NT2/D1 (cell line): ENCODE measurements at regions not wholly inside any gene's neighbourhood (a gene's known extent, or its start where the extent isn't known, plus 50 kb on each side); places are given as distances from the start of the nearest gene placed in this dataset.

Experiments used
- DNase-seq: peaks from one replicate; pipeline ENCODE4 v3.0.0-alpha.2; 2011; ENCODE audit warnings: low read depth, low spot score
- H3K27me3 ChIP-seq: 2 replicates; pipeline ENCODE4 v1.6.0; 2011; ENCODE audit warnings: mild to moderate bottlenecking; ENCODE audit not compliant: insufficient read length, insufficient read depth
- H3K36me3 ChIP-seq: 2 replicates; pipeline ENCODE4 v1.6.1; 2011; ENCODE audit warnings: mild to moderate bottlenecking, low read length, mixed read lengths; ENCODE audit not compliant: insufficient read depth, insufficient read length
- H3K4me1 ChIP-seq: 2 replicates; pipeline ENCODE4 v1.5.1; 2011; ENCODE audit not compliant: insufficient read depth, insufficient read length
- H3K4me3 ChIP-seq: 2 replicates; pipeline ENCODE4 v1.5.1; 2011; ENCODE audit warnings: low read depth; ENCODE audit not compliant: insufficient read length
- H3K9ac ChIP-seq: 2 replicates; pipeline ENCODE4 v1.6.0; 2011; ENCODE audit warnings: low read depth; ENCODE audit not compliant: insufficient read length
- H3K9me3 ChIP-seq: 2 replicates; pipeline ENCODE4 v1.5.1; 2011; ENCODE audit warnings: mild to moderate bottlenecking, low read length; ENCODE audit not compliant: insufficient read depth
- SUZ12 ChIP-seq: IDR thresholded peaks from 2 replicates; pipeline ENCODE4 v1.6.1; 2011; ENCODE audit not compliant: insufficient read length, insufficient read depth; ENCODE audit errors: extremely low read depth
- YY1 ChIP-seq: IDR thresholded peaks from 2 replicates; pipeline ENCODE4 v1.6.1; 2011; ENCODE audit not compliant: insufficient read length, insufficient read depth
- ZNF274 ChIP-seq: IDR thresholded peaks from 2 replicates; pipeline ENCODE4 v1.6.1; 2011; ENCODE audit warnings: mild to moderate bottlenecking, low read depth, low read length

DNA sequence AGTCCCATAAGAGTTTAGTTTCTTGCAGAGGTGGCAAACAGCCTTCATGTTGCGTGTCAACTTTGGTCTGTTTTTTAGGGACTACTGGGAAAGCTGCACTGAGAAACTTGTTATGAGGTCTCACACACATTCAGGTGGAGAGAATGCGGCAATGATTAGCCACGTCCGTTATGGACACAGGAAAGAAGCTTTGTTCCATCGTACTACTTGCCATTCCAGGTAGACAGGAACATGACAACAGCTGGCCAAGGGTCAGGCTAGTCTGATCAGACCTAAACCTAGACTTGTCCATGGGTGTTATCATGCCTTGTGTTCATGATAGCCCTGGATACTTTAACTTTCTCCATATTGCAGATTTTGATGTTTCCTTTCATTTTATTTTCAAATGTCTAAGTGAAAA lies 113.2 kb downstream of the ZNF608 start:
- TF ChIP-seq YY1 = no peak
- no peak for TF ChIP-seq SUZ12
- no peak for TF ChIP-seq ZNF274
- Histone ChIP-seq H3K9me3 (no peaks in the 10 kb centered on the region; the same call in 1 of the 2 replicates), H3K9ac (no peak overlapping the region), H3K4me1 (peaks cover 8% of the 10 kb centered on the region), H3K36me3 (peaks cover 9% of the 10 kb centered on the region), H3K27me3 (no peaks in the 10 kb centered on the region), H3K4me3 (no peak overlapping the region)
- no peak for DNase-seq

DNA sequence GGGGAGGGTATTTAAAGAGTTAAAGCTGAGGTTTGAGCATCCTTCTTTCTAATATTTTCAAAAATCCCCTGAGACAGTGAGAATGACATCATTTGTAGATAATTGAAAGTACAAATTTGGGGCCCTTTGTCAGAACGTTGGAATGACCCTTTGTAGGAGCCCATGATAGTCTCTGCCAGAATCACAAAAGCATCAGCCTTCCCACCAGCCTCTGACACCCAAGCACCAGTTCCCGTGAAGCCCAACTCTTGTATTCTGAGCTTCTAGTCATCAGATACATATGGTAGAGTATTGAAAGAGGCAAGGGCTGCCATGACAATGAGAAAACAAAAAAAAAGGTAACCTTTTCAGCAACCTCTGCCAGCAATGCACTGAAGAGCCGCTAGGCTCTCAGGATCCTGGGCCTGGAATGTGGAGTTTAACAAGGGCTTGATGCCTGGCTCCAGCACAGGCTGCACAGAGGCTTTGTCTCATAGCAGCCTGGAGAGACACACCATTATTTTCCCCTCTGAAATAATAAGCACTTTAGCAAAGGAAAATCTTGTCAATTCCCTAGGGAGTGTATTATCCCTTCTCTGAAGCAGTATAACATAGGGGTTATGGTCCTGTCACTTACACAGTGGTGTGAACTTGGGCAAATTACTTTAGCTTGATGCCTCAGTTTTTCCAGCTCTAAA lies 114.4 kb downstream of the ZNF608 start:
- H3K4me3 ChIP-seq = no peak overlapping the region
- TF ChIP-seq ZNF274 (no peak), YY1 (no peak), SUZ12 (no peak)
- peaks cover 9% of the 10 kb centered on the region for H3K36me3 ChIP-seq
- DNase-seq = peak; percentile 32
- no peaks in the 10 kb centered on the region for H3K27me3 ChIP-seq
- no peak overlapping the region for H3K9ac ChIP-seq
- peaks cover 9% of the 10 kb centered on the region for H3K4me1 ChIP-seq
- no peaks in the 10 kb centered on the region; the same call in 1 of the 2 replicates for H3K9me3 ChIP-seq

DNA sequence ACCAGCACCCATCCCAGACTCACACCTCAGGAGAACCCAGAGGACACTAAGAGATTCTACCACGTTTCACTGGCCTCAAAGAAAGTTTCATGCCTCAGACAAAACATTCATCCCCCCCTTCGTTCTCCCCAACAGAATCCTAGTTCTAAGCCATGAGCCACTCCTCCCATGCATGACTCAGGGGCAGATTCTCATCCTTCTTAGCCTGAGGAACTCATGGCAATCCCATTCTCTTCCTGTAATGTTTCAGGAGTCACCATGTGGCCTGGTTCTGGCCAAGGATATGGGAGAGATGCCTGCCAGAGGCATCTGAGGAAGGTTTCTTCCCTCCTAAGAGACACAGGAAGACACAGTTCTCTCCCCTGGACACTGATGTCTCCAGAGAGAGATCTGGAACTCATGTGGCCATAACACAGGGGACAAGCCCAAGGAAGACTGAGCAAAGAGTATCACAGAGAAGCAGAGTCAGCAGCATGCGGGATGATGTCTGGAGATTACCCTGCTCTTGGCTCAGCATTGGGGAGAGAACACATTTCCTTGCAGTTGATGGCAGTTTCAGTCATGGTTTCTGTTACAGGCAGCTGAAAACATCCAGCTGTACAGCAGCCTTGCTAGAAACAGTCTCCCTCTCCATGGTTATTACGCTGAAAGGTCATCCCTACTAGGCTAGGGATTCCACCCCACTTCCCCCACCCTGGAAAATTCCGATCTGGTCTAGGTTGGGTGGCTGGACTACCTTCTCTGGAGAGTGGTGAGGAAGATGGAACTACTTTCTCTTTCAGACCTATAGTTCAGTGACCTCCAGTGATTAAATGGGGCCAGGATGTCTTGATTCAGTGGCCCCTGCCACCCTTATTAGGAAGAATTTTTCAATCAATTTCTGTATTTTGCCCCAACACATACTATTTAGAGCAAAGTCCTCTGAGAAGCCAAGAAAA lies 115.4 kb downstream of the ZNF608 start:
- no peak overlapping the region for H3K9ac ChIP-seq
- H3K27me3 ChIP-seq = no peaks in the 10 kb centered on the region
- peaks cover 8% of the 10 kb centered on the region for H3K36me3 ChIP-seq
- H3K9me3 ChIP-seq = no peaks in the 10 kb centered on the region; the same call in 1 of the 2 replicates
- DNase-seq = no peak
- H3K4me1 ChIP-seq = peaks cover 9% of the 10 kb centered on the region
- no peak for TF ChIP-seq ZNF274
- no peak for TF ChIP-seq YY1
- no peak for TF ChIP-seq SUZ12
- H3K4me3 ChIP-seq = no peak overlapping the region

DNA sequence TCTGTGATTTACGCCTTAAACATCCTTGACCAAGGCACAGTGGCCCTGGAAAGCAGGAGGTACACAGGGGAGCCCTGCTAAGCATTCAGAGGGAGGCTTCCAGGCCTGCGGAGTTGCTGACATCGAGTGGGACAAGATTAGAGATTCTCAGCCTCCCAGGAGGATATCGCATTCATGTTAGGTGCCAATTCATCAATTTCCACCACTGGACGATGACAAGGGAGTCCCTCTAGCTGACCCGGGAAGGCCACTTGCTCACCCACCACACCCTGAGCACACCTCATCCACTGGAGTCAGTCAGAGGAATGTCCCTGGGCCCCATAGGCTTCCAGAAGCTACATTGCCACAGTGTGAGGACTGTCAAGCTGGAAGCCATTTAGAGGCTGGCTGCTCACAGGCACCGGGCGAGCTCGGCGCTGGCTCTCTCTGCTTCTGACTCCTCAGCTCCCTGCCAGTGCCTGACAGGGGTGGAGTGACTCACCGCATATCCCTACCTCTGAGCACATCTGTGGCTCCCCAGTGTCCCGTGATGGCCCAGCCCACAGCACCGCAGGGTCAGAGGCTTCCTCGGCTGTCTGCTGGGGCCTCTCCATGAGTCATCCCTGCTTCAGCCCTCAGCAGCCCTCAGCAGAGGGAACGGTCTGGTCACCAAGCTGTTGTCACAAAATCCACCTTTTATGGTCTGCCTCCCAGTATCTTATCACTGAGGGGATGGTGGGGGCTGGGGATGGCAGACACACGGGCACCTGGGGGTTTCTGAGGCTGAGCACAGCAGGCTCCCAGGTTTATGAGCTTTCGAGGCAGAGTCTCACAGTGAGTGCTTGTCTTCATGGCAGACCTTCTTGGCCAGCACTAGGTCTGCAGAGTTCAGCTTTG lies 117.5 kb downstream of the ZNF608 start:
- peak; percentile 27 for DNase-seq
- Histone ChIP-seq H3K27me3 (no peaks in the 10 kb centered on the region), H3K36me3 (peaks cover 4% of the 10 kb centered on the region), H3K4me1 (peaks cover 9% of the 10 kb centered on the region), H3K4me3 (no peak overlapping the region), H3K9me3 (no peaks in the 10 kb centered on the region; the same call in 1 of the 2 replicates), H3K9ac (no peak overlapping the region)
- no peak for TF ChIP-seq SUZ12
- no peak for TF ChIP-seq ZNF274
- no peak for TF ChIP-seq YY1

DNA sequence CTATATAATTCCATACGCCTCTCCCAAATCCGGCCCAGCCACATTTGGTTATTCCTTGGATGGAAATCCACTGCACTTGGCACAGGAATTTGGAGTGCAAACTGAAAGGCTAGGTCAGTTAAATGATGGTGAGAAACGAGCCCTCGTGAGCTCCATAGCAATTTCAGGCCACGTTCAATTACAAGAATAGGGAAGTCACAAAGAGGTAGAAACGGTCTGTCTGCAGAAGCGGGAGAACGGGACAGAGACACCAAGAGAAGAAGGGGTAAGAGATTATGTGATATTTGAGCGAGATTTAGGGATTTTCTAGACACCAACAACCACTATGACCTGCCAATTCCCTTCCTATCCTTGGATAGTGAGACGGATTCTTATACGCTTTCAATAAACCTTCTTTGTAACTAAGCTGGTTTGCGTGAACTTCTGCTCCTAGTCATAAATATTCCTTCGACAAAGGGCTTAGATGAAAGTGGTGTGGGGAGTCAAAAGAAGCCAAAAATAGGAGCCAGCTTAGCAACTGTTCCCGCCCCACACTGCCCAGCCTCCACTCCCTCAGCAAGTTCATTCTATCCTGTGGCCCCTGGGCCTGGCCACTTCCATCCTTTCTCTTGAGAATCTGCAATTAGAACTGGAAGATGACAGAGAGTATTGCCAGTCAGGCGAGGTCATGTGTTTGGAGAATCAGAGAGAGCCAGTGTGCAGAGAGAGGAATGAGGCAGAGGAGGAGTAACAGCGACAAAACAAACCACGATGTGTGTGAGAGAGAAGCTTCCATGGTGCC lies 118.4 kb downstream of the ZNF608 start:
- DNase-seq = no peak
- Histone ChIP-seq H3K9me3 (no peaks in the 10 kb centered on the region; the same call in 1 of the 2 replicates), H3K27me3 (no peaks in the 10 kb centered on the region), H3K36me3 (peaks cover under 1% of the 10 kb centered on the region), H3K4me1 (peaks cover 9% of the 10 kb centered on the region), H3K9ac (no peak overlapping the region), H3K4me3 (no peak overlapping the region)
- TF ChIP-seq SUZ12 (no peak), ZNF274 (no peak), YY1 (no peak)

DNA sequence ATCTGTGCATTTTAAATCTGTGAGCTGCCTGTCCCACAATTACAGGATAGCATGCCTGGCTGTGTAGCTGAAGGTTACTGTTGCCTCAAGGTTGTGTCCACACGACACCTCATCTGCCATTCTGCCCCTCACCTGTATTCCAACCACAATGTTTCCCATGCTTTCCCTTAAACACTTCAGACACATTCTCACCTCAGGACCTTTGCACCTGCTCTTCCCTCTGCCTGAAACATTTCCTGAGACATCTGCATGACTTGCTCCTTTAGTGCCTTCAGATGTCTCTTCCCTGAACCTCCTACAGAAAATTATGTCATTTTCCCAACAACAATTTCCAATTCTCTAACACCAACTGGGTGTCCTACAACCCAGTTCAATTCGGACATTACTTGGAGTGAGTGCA lies 120.4 kb downstream of the ZNF608 start:
- no peak for DNase-seq
- H3K9ac ChIP-seq = no peak overlapping the region

More for the DNA sequence above, 120.4 kb downstream of the ZNF608 start:
- H3K4me3 ChIP-seq = no peak overlapping the region
- TF ChIP-seq ZNF274 (no peak), SUZ12 (no peak), YY1 (no peak)
- H3K9me3 ChIP-seq = no peaks in the 10 kb centered on the region; the same call in 1 of the 2 replicates
- H3K27me3 ChIP-seq = no peaks in the 10 kb centered on the region
- no peaks in the 10 kb centered on the region for H3K36me3 ChIP-seq
- peaks cover 9% of the 10 kb centered on the region for H3K4me1 ChIP-seq
